Esophagus mucosa (tissue), 1 donor: ENCODE measurements at regions not wholly inside any gene's neighbourhood (a gene's known extent, or its start where the extent isn't known, plus 50 kb on each side); places are given as distances from the start of the nearest gene placed in this dataset.
"Not testable (repeated sequence)": the region's sequence is repeated elsewhere in the genome, so short reads cannot be mapped to it uniquely, and the experiment has no call there.

Source experiments
- ATAC-seq: fragments of 200-7000 bp; cut with Tn5 transposase; one replicate; pipeline ENCODE4 v1.9.1; 2020
- donor health status: DM: yes; HTN: yes; CAD: no.

GRCh38 chr5:58294598-58295305 lies 165.1 kb downstream of the PLK2 start:
- peak; percentile 55 for ATAC-seq

- ATAC-seq = not testable (repeated sequence)
Measured at GRCh38 chr5:58288275-58288674, 171.6 kb downstream of the PLK2 start.

- no peak for ATAC-seq
Measured at GRCh38 chr5:58286741-58287140, 173.1 kb downstream of the PLK2 start.

- no peak for ATAC-seq
Measured at GRCh38 chr5:58285900-58286299, 174.0 kb downstream of the PLK2 start.

- no peak for ATAC-seq
Measured at GRCh38 chr5:58284886-58285285, 175.0 kb downstream of the PLK2 start.

GRCh38 chr5:58281189-58281588 lies 178.7 kb downstream of the PLK2 start:
- ATAC-seq = no peak

GRCh38 chr5:58279259-58279658 lies 180.6 kb downstream of the PLK2 start:
- ATAC-seq = no peak

- ATAC-seq = no peak
Measured at GRCh38 chr5:58276431-58276830, 183.5 kb downstream of the PLK2 start.

- ATAC-seq = no peak
Measured at GRCh38 chr5:58275516-58275915, 184.4 kb downstream of the PLK2 start.

GRCh38 chr5:58274191-58274590 lies 185.7 kb downstream of the PLK2 start:
- ATAC-seq = no peak

- ATAC-seq = no peak
Measured at GRCh38 chr5:58273711-58274110, 186.2 kb downstream of the PLK2 start.

GRCh38 chr5:58268268-58268667 lies 191.6 kb downstream of the PLK2 start:
- ATAC-seq = no peak

- no peak for ATAC-seq
Measured at GRCh38 chr5:58266402-58266801, 193.5 kb downstream of the PLK2 start.

GRCh38 chr5:58265246-58265930 lies 194.5 kb downstream of the PLK2 start:
- no peak for ATAC-seq

- ATAC-seq = no peak
Measured at GRCh38 chr5:58264276-58264675, 195.6 kb downstream of the PLK2 start.

- no peak for ATAC-seq
Measured at GRCh38 chr5:58263296-58263695, 196.6 kb downstream of the PLK2 start.

GRCh38 chr5:58262226-58262625 lies 197.7 kb downstream of the PLK2 start:
- ATAC-seq = no peak

GRCh38 chr5:58261605-58262004 lies 198.3 kb downstream of the PLK2 start:
- peak; percentile 49 for ATAC-seq

GRCh38 chr5:58260243-58260642 lies 199.6 kb downstream of the PLK2 start:
- ATAC-seq = no peak

GRCh38 chr5:58259685-58260152 lies 200.2 kb downstream of the PLK2 start:
- peak; percentile 80 for ATAC-seq

GRCh38 chr5:58258984-58259684 lies 200.8 kb downstream of the PLK2 start:
- ATAC-seq = no peak

- ATAC-seq = no peak
Measured at GRCh38 chr5:58255970-58256369, 203.9 kb downstream of the PLK2 start.

- no peak for ATAC-seq
Measured at GRCh38 chr5:58255386-58255785, 204.5 kb downstream of the PLK2 start.

GRCh38 chr5:58248221-58248620 lies 211.7 kb downstream of the PLK2 start:
- no peak for ATAC-seq
